Amygdala (tissue), 56 donors: ENCODE measurements at regions not wholly inside any gene's neighbourhood (a gene's known extent, or its start where the extent isn't known, plus 50 kb on each side); places are given as distances from the start of the nearest gene placed in this dataset.

Experiments used
- DNase-seq, 56 donors: peaks; one replicate each; lab custom pipeline; 2025; lab: John Stamatoyannopoulos, UW

- no peak for DNase-seq
Observed at GRCh38 chr20:24891546-24892393, 57.3 kb upstream of the CST7 start.

- DNase-seq: no peak
Observed at GRCh38 chr20:24892522-24892921, 56.5 kb upstream of the CST7 start.

- no peak for DNase-seq
Observed at GRCh38 chr20:24892931-24893330, 56.1 kb upstream of the CST7 start.

GRCh38 chr20:24894488-24894887 lies 54.6 kb upstream of the CST7 start:
- no peak for DNase-seq

- no peak for DNase-seq
Observed at GRCh38 chr20:24894967-24895366, 54.1 kb upstream of the CST7 start.

- no peak for DNase-seq
Observed at GRCh38 chr20:24895431-24895830, 53.6 kb upstream of the CST7 start.

- DNase-seq: no peak
Observed at GRCh38 chr20:24895898-24896658, 53.0 kb upstream of the CST7 start.

GRCh38 chr20:24896984-24897383 lies 52.1 kb upstream of the CST7 start:
- DNase-seq: no peak

- no peak for DNase-seq
Observed at GRCh38 chr20:24897974-24898373, 51.1 kb upstream of the CST7 start.

GRCh38 chr20:24899153-24899552 lies 49.9 kb upstream of the CST7 start:
- DNase-seq: no peak
